ENCODE measurements at regions not wholly inside any gene's neighbourhood (a gene's known extent, or its start where the extent isn't known, plus 50 kb on each side); places are given as distances from the start of the nearest gene placed in this dataset.

GRCh38 chr11:8800520-8801110 is 110.4 kb upstream of the AKIP1 start:
- no peak for DNase-seq

- no peak for DNase-seq
These were observed 109.9 kb upstream of the AKIP1 start for GRCh38 chr11:8801121-8801520.

- DNase-seq = no peak
These were observed 108.7 kb upstream of the AKIP1 start for GRCh38 chr11:8802251-8802650.

GRCh38 chr11:8803973-8804372 is 107.0 kb upstream of the AKIP1 start:
- no peak for DNase-seq

- no peak for DNase-seq
These were observed 105.7 kb upstream of the AKIP1 start for GRCh38 chr11:8805296-8805695.

- DNase-seq = no peak
These were observed 104.0 kb upstream of the AKIP1 start for GRCh38 chr11:8806974-8807373.

GRCh38 chr11:8807544-8808225 is 103.3 kb upstream of the AKIP1 start:
- no peak for DNase-seq

GRCh38 chr11:8808226-8808585 is 102.8 kb upstream of the AKIP1 start:
- no peak for DNase-seq

GRCh38 chr11:8809241-8809938 is 101.6 kb upstream of the AKIP1 start:
- no peak for DNase-seq

- no peak for DNase-seq
These were observed 101.0 kb upstream of the AKIP1 start for GRCh38 chr11:8809939-8810539.

- no peak for DNase-seq
These were observed 100.3 kb upstream of the AKIP1 start for GRCh38 chr11:8810540-8811301.

- DNase-seq = no peak
These were observed 99.4 kb upstream of the AKIP1 start for GRCh38 chr11:8811571-8811970.

- peak; percentile 89 to 94 for DNase-seq
These were observed 98.6 kb upstream of the AKIP1 start for GRCh38 chr11:8812438-8812837.

- peak; percentile 72 to 74 for DNase-seq
These were observed 97.3 kb upstream of the AKIP1 start for GRCh38 chr11:8813658-8814057.

- peak in 1 of 2 experiments; percentile 5 for DNase-seq
These were observed 96.6 kb upstream of the AKIP1 start for GRCh38 chr11:8814209-8814922.

- DNase-seq = no peak
These were observed 96.1 kb upstream of the AKIP1 start for GRCh38 chr11:8814923-8815240.

GRCh38 chr11:8818421-8818820 is 92.6 kb upstream of the AKIP1 start:
- no peak for DNase-seq

- no peak for DNase-seq
These were observed 90.6 kb upstream of the AKIP1 start for GRCh38 chr11:8820401-8820800.

GRCh38 chr11:8822469-8822868 is 88.5 kb upstream of the AKIP1 start:
- no peak for DNase-seq

GRCh38 chr11:8823174-8823742 is 87.7 kb upstream of the AKIP1 start:
- no peak for DNase-seq

GRCh38 chr11:8826139-8826786 is 84.7 kb upstream of the AKIP1 start:
- no peak for DNase-seq
